HG03103 (cell line): ENCODE measurements at regions not wholly inside any gene's neighbourhood (a gene's known extent, or its start where the extent isn't known, plus 50 kb on each side); places are given as distances from the start of the nearest gene placed in this dataset.
A peak's percentile ranks its signal among the peaks of the same experiment; 100 is the strongest.
"Not testable (repeated sequence)": the region's sequence is repeated elsewhere in the genome, so short reads cannot be mapped to it uniquely, and the experiment has no call there.

Source experiments
- ATAC-seq: cut with Tn5 transposase; IDR thresholded peaks from one replicate; pipeline ENCODE4 v1.9.1; 2021; ENCODE audit warnings: low read depth; ENCODE audit not compliant: unreplicated experiment

DNA sequence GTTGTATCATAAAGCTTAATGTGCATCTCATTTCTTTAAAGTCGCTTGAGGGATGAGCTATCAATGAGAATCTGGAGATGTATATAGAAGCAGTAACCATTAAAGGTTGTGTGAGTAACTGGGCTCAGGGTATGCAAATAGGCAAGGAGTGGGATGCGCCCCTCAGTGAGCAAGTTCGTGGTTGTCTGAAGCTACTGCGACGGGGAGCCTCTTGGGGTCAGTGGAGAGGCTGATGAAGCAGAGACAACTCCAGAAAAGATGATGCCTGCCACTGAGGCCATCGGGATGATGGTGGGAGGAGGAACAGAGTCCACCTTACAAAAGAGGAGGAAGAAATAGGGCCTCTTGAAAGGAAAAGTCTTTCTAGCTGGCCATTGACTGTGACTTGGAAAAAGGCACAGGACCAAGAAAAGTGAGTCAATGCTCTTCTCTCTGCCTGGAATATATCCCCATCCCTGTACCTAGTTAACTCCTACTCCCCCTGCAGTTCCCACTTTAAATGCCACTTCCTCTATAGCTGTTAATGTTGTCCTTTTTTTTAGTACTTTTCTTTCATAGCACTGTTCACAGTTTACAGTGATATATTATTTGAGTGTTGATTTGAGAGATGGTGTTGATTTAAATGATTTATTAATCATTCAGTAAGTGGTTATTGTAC is 51.4 kb upstream of the LSM6 start:
- peak; percentile 85 for ATAC-seq

DNA sequence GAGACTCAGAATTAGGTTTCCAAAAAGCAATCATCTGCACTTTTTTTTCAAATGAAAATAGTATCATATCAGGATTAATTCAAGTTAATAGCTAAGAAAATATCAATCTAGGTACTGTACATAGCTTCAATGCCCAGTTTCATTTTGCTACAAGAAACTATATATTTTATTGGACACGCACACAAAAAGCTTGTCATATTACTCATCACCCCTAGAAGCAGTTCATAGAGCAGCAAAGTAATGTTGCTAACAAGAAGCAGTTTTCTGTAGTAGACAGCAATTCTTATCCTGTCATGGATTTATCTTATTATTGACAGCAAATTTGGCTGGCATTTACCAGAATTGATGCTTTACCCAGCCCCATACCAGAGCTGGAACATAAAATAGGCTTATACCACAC is 52.3 kb upstream of the LSM6 start:
- no peak for ATAC-seq

DNA sequence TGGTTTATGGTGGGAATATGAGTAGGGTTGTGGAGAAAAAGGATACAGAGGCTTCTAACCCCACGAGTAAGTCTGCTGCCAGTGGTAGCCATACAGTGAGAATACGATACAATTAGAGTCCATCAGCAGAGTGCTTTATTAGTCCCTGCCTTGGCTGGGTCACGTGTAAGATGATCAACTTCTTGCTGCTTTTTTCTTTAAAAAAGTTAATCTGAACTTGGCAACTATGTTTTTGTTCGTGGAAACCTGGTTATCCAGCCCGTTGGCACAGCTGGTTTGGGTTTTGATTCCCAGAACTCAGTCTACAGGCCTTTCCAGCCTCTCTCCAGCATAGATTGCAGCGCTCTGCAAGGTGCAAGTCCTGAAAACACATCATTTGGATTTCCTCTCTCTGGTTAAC is 53.1 kb upstream of the LSM6 start:
- ATAC-seq = no peak

DNA sequence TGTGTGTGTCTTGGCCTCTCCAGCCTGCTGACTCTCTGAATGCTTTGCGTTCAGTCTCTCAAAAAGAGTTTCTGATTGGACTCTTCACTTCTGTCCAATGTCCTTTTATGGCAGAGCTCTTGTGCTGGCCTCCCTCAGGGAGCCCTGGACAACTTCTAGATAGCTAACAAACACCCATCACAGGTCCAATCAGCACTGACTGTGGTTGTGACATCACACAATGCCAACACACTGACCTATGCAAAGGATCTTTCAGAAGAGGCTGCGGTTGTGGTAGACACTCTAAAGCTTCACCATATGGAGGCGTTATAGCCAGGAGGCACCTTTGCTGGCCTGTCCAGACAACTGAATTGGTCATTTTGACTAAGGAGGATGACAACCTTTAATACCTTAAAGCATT is 53.8 kb upstream of the LSM6 start:
- no peak for ATAC-seq

DNA sequence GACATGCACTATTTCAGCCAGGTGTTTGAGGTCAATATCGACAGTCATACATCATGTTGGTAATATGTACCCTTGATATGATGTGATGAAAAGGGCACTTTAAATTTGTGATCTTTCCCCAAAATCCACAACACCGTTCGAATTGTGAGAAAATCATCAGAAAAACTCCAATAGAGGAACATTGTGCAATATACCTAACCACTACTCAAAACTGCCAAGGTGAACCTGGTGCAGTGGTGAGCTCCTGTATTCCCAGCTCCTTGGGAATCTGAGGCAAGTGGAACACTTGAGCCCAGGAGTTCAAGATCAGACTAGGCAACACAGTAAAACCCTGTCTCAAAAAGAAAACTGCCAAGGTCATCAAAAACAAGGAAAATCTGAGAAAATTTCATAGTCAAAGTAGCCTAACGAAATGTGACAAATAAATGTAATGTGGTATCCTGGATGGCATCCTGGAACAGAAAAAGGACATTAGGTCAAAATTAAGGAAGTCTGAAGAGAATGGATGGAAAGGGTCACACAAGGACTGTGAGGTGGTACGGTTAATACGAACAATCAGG is 55.6 kb upstream of the LSM6 start:
- ATAC-seq = no peak

DNA sequence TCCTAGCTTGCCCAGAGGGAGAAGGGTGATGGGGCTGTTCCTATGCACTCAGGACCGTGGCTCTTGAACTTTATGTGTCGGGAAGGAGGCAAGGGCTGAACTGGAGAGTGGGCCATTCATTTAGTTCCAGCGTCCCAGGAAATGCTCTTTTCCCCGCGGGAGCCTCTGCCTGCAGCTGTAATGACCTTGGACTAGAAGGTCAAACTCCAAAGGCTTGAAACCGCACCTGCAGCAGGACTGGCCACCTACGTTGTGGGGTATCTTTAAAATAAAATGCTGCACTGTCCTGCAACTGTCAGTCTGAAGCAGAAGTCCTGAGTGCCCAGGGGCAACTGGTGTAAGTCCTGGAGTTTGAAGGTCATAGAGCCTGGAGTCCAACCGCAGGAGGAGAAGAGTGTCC is 61.5 kb upstream of the LSM6 start:
- ATAC-seq = no peak

DNA sequence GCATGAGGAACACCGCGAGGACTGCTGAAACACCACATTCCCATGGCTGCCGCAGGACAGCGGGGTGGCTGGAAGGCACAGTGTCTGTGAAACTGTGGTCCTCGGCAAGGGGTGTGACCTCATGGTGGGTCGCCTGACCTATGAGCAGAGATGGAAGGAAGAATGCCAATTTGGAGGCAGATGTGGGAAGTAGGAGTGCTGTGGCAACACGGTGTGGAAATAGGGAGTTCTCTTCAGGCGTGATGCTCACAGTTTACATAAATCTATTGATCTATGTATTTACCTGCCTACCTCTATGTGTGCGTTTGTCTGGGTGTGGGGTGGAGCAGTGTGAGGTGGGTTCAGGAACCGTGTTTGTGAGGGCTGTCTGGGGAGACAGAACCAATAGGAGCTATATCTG is 62.3 kb upstream of the LSM6 start:
- ATAC-seq = no peak

DNA sequence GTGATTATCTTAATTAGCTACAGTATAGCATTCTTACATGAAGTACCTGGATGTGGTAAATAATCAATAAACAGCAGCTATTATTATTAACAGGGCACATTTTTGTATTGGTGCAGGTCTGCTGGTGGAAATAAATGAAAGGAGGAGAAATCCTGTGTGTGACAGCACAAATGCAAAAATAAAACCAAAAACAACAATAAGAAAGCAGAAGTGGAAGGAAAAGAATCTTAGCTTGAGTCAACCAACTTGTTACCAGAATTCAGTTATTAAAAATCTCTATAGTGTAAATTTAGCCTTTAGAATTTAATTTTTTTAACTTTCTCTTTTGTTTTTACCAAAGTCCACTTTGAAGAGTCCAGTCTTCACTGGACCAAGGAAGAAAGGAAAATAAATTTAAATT is 63.1 kb upstream of the LSM6 start:
- ATAC-seq = peak; percentile 57

DNA sequence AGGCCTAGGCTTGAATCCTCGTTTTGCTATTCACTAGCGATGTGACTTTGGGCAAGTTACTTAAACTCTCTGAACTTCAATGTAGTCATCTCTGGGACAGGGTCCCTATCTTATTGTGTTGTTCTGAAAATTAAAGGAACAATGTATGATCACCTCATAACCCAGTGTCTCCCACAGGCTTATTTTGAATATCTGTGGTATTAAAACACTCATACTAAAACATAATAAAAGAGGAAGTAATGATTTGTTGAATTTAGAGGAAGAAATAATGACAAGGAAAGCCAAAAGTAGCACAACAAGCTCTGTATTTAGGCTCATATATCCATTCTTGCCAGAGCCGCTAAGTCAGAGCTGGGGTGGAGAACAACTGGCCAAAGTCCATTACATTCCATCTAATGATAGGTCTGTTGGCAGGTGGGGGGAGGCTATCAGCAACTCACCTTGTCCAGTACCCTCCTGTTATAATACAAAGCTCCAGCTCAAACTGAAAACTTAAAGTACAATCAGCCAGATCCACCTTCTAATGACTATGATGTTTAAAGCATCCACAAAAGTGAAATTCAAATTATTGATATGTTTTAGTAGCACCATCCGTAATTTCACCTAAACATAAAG is 64.5 kb upstream of the LSM6 start:
- ATAC-seq = peak; percentile 47

DNA sequence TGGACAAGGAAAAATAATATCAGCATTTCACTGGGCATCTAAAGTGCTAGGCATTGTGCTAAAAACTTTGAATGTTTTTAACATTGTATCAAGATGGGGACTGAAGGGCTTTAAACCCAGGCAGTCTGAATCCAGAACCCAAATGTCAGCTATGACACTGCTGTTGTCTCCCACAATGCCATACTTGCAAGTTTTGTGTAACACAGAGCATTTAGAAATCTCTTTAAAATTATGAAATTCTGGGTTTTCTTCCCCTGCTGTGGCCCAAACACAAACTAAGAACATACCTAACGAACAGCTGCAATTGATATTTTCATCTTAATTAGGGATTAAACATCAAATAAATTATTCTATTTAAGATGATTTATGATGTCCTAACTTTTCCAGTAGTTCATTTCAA is 66.8 kb upstream of the LSM6 start:
- no peak for ATAC-seq

DNA sequence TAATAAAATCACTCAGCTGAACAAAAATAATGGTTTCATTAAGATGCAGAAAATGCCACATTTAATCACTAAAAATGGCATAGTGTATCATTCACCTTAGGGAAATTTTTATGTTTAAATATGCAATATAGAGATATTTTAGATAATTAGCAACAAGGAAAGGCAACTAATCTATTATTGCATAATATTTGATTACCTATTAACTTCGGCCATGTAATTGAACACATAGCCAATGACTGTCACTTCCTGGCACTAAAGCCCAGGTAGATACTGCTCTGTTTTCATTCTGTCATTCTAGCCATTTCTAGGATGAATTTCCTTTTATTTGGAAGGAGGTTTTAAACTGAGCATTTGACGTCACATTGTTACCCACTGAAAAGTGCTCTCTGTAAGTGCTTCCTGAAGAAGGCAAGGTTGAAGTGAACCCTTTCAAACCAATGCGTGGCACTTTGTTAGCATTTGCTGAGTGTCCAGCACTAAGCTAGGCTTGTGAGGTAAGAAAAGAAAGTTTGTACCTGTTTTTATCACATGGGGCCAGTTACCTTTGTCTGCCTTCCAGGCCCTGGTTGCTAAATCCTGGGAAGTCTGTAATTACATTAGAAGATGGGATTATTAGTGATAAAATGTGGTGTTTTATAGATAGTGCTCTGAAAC is 67.8 kb upstream of the LSM6 start:
- no peak for ATAC-seq

DNA sequence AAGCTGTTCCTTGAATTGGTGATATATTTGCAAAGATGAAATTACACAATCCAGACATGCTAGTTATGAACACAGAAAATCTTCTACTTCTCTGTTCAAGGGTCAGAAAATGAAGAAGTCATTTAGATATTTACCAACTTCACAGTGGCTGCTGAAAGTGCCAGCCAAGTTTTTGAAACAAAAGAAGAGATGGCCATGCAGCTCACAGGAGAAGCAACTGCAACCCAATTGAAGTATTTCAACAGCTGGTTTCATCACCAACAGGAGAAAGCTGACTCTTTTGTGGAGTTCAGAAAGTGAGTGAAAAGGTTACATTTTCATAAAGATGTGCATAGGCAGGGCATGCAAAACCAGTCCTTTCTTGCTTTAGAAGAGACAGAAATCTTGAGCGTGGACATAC is 70.1 kb upstream of the LSM6 start:
- peak; percentile 30 for ATAC-seq

DNA sequence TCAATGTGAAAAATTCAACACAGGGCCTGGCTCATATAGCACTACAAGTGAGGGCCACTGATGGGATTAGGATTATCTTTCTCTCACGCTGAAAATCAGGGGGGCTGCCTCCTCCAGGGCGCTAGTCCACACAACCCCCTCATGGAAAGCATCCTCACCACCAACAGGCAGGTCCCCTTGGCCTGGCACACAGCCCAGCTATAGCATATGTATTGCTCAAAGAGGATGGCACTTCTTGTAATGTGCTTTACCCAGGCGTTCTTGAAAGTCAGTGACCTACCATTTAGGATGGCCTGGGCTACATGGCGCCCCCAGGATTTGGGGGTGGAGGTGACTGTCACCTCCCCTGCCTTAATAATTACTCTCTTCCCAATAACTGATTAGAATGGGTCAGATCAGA is 71.0 kb upstream of the LSM6 start:
- ATAC-seq = no peak

DNA sequence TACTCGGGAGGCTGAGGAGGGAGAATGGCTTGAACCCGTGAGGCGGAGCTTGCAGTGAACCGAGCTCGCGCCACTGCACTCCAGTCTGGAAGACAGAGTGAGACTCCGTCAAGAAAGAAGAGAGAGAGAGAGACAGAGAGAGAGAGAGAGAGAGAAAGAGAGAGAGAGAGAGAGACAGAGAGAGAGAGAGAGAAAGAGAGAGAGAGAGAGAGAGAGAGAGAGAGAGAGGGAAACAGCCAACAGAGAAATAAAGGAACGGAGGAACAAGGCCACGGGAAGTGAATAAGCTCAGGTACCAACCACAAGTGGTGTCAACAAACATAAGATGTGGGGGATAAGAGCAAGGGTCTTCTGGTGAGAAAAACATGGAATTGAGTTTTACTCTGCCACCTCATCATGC is 71.5 kb upstream of the LSM6 start:
- ATAC-seq = not testable (repeated sequence)

DNA sequence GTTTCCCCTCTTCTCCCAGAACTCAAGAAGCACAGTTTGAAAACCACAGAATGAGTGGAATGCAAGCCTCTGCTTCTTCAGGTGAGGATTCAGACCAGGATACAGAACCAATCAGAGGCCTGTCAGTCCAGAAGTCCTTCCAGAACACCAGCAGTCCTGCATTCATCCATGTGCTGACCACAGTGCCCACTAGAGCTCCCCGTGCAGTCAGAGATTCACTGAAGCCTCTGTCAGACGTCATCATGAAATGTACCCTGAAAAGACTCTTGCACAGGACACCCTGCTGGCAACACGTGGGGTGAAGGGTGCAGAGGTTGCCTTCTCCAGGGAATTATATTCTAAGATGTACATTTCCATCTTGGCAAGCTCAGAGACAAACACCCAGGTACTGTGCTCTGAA is 75.9 kb upstream of the LSM6 start:
- ATAC-seq = no peak

DNA sequence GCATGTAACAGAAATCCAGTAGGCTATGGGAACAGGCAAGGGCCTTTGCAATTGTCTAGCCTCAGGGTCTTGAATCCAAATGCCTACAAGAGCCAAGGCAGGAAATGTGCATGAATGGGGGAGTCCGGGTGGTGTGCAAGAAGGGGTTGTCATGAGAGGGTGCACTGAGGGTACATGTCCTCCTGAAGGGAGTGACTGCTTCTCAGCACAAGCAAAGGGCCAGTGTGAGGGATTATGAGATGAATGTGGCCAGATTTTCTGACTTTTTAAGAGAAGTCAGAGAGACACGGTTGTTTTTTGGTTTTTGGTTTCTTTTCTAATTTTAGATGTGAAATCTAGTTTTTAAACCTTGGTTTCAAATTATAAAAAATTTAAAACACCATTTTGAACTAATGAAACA is 76.5 kb upstream of the LSM6 start:
- ATAC-seq = peak; percentile 63

DNA sequence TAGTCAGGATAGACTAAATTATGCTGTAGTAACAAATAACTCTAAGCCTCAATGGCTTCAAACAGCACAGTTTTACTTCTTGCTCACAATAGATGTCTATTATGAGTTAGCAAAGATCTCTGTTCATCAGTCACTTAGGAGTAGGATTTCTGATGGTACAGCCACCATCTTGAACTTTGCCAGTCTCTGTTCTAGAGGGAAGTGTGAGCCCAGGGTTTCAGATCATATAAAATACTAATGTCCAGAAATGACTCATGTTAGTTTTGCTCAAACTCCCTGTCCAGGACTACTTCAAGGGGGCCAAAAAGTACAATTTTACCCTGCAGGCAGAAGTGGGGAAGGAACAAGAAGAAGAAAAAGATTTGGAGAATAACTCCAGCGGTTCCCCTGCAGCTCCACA is 77.1 kb upstream of the LSM6 start:
- peak; percentile 70 for ATAC-seq

DNA sequence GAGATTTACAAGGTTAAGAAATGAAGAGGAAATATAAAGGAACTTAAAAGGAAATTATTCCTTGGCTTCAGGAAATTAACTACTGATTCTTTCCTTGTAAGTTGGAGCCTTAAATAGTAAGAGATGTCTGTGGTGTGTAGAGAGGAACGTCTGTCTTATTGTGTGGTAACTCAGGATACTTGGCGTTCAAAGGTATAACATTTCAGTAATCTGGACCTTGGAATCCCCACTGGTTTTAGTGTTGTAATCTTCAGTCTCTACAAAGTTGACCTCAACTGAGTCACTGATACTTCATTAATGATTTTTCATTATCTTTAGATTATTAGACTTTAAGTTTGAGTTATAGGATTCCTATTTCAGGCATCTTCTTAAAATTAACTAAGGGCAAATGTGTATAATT is 79.1 kb upstream of the LSM6 start:
- no peak for ATAC-seq

DNA sequence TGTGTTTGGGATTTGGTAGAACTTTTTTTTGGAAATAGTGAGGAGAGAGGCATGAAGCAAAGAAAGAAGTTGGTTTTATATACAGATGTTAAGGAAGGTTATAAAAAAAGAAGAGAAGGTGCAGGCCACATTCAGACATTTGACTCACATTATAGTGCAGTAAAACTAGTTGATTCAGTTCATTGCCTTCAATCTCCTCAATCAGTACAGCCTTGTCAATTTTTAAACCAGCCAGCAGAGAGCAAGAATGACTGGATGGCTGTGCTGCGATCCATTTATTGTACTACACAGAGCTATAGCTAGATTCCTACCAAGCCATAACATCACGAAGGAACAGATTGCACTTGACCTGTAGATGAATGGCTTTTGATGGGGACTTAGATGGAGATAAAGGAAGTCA is 79.7 kb upstream of the LSM6 start:
- ATAC-seq = no peak

DNA sequence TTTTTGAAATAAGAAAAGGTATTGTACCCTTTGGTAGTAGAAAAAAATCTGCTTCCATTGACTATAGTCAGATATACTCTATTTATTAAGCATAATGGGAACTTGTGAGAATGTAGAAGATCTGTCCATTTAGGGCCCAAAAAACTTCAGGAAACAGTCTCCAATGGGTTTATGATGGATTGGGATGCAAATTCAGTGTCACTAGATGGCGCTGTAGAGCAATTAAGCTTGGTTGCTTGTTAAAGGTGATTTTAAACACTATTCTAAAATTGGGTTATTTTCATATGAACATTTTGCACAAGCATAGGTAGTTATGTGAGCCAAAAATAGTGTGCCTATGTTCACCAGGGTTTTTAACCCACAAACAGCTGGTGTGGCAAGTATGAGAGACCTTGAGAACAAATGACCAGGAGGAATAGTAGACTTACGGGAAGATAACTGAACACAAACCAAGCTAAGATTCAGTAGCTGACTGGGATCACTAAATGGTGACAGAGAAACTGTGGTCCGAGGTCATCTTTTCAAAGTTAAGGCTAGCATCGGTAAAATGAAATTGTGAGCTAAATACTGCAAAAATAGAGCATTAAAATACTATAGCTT is 80.3 kb upstream of the LSM6 start:
- no peak for ATAC-seq

DNA sequence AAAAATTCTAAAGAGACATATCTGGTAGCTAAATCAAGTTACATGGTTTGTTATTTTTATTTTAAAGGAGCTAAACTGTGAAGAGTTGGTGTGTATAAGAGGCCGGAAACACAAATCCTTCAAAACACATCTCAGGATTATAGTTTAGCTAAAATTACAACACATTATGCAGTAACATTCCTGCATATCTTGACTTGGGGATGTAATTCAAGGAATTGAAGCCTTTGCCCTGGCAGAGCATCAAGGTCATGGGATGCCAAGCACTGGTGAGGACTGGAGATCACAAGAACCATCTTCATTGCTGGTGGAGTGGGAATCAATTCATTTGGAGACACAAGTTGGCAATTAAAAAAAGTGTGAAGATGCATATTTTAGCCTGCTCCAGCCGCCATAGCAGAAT is 86.8 kb upstream of the LSM6 start:
- no peak for ATAC-seq

DNA sequence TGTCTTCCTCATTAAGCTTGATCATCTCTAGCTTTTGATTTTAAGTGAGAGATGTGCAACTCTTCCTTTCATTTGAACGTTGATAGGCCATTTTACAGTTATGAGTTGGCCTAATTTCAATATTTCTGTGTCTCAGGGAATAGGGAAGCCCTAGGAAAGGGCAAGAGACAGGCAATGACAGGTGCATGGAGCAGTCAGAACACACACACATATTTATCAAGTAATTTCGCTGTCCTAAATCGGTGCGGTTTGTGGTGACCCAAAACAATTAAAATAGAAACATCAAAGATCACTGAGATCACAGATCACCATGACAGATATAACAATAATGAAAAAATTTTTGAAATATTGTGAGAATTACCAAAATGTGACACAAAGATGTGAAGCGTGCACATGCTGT is 87.7 kb upstream of the LSM6 start:
- ATAC-seq = no peak
